GM12872 (cell line): ENCODE measurements at regions not wholly inside any gene's neighbourhood (a gene's known extent, or its start where the extent isn't known, plus 50 kb on each side); places are given as distances from the start of the nearest gene placed in this dataset.

Experiments used
- TF ChIP-seq, protein P1 (sequence below): IDR thresholded peaks from 3 replicates; pipeline ENCODE4 v1.5.1; 2011; ENCODE audit warnings: low read depth, mild to moderate bottlenecking, low read length, moderate library complexity; ENCODE audit not compliant: insufficient read depth

DNA sequence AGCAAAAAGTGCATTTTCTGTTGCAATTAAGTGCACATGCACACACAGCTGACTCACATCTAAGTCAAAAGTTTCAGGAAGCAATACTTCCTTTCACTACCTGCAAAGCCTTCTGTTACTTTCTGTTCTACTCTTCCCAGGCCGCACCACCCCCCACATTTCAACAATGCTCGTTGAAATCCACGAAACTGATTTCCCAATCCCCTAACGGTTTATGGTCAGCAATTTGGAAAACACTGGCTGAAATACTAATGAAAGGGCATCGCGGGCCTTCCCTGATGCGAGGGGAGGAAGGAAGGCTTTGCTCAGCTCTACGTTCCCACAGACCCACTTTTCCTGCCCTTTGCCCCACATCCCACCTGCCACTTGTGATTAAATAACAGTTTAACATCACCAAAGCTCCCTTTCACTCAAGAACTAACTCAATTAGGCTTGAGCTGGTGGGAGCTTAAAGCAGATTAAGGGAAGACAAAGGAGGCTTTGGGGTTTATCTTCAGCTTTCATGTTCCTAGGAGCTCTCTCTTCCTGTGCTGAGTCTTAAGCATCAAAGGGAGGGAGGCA is 243.2 kb upstream of the RAB4A start:
- TF ChIP-seq, protein P1, sequence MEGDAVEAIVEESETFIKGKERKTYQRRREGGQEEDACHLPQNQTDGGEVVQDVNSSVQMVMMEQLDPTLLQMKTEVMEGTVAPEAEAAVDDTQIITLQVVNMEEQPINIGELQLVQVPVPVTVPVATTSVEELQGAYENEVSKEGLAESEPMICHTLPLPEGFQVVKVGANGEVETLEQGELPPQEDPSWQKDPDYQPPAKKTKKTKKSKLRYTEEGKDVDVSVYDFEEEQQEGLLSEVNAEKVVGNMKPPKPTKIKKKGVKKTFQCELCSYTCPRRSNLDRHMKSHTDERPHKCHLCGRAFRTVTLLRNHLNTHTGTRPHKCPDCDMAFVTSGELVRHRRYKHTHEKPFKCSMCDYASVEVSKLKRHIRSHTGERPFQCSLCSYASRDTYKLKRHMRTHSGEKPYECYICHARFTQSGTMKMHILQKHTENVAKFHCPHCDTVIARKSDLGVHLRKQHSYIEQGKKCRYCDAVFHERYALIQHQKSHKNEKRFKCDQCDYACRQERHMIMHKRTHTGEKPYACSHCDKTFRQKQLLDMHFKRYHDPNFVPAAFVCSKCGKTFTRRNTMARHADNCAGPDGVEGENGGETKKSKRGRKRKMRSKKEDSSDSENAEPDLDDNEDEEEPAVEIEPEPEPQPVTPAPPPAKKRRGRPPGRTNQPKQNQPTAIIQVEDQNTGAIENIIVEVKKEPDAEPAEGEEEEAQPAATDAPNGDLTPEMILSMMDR: no peak

DNA sequence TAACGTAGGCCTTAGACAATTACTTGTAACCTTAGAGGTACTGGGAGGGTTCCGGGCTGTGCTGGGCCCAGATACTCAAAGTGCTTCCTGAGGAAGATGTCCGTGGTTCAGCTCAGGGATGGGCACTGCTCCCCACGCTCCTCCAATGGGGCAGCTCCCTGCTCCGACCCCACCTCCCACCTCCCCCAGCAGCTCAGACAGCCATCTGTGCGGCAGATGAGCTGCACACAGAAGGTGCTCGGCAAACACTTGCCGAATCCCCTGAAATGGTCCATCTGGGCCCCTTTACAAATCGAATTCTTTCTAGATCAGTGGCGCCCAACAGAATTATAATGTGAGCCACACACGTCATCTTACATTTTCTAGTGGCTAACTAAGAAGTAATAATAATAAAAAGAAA is 242.4 kb upstream of the RAB4A start:
- TF ChIP-seq, protein P1: no peak

DNA sequence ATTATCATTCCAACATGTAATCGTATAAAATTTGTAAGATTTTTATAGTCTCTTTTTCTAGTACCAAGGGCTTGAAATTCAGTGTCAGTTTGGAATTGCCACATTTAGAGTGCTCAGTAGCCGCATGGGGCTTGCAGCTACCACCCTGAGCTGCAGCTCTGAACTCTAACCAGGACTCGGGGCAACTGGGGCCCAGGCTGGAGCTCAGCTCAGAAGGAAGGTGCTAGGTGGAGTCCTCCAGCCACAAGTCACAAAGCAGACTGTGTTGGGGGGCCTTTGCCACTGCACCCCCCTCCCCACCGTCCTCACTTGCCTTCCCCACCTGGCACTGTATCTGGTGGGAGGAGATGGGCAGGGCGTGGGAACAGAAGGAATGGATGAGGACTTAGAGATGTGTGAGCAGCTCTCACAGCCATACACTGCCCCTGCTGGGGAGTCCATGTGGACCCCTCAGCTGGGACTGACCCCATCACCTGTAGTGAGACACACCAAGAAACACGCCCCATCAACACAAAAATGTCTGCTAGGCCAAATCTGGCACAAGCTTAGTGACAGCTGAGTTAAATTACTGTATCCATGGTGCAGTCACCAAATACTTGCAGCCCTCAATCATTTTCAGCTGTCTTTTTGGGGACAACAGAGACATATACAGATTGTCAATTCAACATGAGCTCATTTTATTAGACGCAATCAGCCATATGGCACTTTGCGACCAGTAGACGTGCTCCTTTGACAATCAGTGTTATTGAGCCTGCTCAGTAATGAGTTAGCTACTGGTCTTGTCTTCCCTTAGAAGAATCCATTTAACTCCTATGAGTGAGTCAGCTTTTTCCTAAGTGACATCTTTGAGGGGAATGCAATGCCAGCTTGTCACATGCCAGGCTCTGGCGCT is 241.7 kb upstream of the RAB4A start:
- TF ChIP-seq, protein P1: no peak

DNA sequence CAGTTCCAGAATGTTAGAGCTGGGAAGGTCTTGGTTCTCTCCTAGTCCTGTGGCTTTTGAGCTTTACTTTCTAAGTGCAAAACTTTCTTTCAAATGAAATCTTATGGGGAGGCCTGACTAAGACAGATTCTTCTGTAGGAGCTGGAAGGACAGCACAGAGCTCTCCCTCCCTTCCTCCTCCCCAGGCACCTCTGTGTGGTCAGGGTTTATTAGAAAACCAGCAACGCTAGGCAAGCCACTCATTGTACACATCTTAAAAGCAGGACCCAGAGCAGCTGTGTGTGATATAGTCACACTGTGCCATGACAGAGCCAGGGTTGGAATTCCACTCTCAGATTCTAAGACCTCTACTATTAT is 241.1 kb upstream of the RAB4A start:
- TF ChIP-seq, protein P1: no peak

DNA sequence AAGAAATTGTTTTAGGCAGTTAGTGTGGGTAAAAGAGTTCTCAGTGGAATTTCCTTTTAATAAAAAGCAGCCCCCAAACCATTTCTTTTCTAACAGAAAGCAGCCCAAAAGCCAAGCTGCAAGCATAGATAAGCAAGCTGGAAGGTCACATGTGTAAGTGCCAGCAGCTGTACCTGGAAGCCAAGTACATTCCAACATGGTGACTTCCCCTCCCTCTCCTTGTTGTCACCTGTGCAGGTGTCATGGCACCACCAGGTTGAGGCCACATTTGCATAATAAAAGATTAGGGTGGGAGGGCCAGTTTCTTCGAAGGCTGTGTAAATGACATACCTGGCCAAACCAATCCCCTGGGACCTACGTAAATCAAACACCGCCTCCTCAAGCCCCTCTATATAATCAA is 240.3 kb upstream of the RAB4A start:
- TF ChIP-seq, protein P1: no peak

DNA sequence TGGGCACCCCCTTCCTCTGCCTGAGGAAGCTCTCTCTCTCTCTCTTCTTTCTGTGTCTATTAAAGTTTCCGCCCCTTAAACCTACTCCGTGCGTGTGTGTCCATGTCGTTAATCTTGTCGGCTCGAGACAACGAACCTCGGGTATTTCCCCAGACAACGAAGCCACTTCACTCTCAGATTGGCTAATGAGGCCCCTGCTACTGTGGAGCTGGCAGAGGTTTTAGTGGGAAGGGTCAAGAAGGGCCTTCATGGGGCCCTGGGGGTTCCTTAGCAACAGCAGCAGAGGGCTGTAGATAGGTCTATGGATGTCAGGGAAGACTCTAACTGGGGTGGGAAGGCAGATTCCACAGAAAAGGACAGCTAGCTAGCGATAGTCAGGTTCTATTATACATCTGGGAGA is 239.8 kb upstream of the RAB4A start:
- TF ChIP-seq, protein P1: no peak

DNA sequence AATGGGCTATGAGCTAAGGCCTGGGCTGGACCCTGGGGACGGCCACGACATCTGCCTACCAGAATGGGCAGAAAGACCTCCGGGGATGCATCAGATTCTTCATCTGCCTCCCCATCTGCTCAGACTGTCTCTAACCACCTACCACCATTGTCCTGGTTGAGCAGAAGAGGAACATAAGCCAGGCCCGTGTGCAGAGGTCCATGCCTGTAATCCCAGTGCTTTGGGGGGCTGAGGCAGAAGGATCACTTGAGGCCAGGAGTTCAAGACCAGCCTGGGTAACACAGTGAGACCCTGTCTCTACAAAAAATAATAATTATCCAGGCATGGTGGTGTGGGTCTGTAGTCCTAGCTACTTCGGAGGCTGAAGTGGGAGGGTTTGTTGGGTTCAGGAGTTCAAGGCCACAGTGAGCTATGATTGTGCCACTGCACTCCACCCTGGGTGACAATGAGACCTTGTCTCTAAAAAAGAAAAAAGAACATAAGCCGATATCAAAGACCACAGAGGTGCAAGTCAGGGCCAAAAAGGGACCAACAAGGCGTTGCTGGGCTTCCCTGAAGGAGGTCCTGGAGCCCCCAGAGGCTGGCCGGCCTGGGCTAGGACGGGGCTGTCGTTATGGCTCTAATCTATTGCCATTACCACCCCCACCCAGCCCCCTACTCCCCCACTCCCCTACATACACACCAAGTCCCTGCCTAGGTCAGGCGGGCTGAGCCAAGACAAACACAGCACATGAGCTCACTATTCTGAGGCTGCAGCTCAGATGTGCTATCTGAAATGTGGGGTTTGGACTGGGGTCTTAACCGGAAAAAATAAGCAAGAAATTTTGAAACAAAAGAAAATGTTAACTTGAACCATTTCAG is 239.2 kb upstream of the RAB4A start:
- TF ChIP-seq, protein P1: no peak
